ENCODE measurements at regions not wholly inside any gene's neighbourhood (a gene's known extent, or its start where the extent isn't known, plus 50 kb on each side); places are given as distances from the start of the nearest gene placed in this dataset.

DNA sequence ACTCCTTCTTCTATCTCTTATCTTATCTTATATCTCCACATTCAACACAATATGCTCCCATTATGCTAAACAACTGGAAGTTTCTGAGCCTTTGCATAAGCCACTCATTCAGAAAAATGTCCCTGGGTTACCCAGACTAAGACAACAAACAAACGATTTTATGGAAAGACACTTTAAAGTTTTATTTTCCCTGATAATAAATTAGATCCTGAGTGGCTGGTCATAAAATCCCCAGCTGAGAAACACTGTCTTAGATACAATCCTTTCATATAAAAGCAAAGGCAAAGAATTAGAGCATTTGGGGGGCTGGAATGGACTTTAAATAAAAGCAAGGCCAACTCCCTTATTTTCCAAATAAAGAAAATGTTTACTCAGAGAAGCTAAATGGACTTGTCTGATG is 322.3 kb downstream of the GBE1 start:
- DNase-seq (ENCODE audit: low read depth) = no peak

DNA sequence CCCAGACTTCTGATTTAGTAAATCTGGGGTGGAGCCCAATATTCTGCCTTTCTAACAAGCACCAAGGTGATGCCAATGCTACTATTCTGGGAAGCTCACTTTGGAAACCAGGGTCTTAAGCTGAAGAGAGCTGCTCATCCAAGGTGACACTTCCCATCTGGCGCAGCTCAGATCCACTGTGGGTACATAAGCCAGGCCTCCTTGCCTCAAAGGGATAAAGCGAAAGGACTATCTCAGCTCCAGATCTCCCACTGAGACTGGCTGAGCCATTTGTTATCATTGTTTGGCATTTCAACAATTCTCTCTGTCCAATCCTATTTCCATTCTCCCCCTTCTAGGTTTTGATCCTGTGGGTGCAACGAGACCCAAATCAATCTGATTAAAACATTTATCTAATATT is 323.8 kb downstream of the GBE1 start:
- no peak for DNase-seq (ENCODE audit: low read depth)

- no peak for DNase-seq (ENCODE audit: low read depth)
Measured at GRCh38 chr3:81436182-81436581, 325.3 kb downstream of the GBE1 start.

DNA sequence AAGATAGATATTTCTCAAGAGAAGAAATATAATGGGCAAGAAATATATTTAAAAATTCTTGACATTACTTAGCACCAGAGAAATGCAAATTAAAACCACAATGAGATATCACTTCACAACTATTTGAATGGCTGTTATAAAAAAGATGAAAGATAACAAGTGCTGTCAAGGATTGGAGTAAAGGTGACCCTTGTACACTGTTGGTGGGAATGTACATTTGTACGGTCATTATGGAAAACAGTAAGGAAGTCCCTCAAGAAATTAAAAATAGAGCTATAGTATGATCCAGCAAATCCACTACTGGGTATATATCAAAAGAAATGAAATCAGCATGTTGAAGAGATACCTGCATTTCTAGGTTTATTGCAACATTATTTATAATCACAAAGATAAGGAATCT is 326.4 kb downstream of the GBE1 start:
- DNase-seq (ENCODE audit: low read depth) = peak; percentile 26

DNA sequence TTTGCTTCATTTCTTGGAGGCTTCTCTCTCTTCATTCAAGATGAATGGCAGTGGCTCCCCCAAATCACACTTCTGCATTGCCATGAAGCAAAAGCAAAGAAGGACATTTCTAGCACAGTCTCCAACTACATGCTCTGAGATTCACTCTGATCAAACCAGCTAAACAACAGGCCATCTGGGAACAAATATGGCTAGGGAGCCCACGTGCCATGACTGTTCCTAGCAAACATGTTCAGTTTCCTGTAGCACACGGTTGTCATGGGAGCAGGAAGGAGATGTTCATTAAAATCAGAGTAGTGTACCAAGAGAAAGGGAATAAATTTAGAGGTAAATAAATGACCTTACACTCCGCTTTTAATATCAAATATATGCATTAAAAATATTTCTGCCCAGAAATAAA is 327.3 kb downstream of the GBE1 start:
- no peak for DNase-seq (ENCODE audit: low read depth)

- DNase-seq (ENCODE audit: low read depth) = no peak
Measured at GRCh38 chr3:81433675-81434074, 327.8 kb downstream of the GBE1 start.

DNA sequence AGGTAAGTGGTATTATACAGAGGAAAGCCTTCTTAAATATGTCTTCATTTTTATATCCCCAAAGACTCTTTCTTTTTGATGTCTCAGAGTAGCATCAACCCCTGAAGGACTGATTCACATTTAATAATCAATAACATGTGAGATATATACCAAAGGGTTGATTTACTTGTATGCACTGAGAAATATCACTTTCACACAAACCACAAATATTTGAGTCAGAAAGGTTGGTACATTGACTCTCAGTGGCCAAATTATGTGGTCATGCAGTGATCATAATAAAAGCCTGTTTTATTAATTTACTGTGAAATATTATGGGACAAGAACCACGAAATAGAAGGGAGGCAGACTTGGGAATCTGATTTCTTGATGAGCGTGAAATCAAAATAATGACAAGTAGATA is 329.0 kb downstream of the GBE1 start:
- DNase-seq (ENCODE audit: low read depth) = no peak

GRCh38 chr3:81426826-81427577 is 334.4 kb downstream of the GBE1 start:
- DNase-seq (ENCODE audit: low read depth) = no peak

- DNase-seq (ENCODE audit: low read depth) = peak; percentile 72
Measured at GRCh38 chr3:81425198-81425868, 336.1 kb downstream of the GBE1 start.

DNA sequence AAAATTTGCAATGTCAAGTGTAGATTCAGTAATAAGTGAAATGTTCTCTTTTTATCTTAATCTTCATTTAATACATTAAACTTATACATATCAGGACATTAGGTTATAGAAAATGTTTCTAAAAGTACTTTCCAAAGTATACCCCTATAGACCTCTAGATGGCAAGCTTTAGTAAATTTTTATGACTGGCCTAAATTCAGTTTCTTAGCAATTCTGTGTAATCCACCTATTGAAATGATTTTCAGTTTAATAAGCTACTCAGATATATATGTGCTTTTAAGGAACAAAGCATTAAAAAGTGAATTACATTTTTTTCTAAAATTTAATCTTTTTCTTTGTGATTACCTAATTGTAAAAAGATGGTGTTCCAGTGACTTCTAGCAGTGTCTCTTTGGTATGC is 342.2 kb downstream of the GBE1 start:
- peak; percentile 24 for DNase-seq (ENCODE audit: low read depth)

DNA sequence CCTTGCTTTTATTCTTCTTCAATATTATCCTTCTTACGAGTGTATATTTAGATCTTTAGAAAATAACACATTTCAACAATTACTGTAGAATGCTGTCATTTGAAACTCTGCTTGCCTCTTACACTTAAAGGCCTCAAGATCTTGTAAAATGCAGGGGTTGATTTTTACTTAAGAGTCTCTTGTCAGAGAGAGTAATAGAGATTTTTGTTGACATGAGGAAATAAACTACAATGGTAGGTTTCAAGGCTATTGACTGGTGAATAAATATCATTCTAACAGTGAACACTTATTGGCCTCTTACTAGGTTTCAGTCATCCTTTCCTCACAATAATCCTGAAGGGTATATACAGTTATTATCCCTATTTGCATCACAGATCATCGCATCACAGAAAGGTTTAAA is 344.6 kb downstream of the GBE1 start:
- DNase-seq (ENCODE audit: low read depth) = no peak

DNA sequence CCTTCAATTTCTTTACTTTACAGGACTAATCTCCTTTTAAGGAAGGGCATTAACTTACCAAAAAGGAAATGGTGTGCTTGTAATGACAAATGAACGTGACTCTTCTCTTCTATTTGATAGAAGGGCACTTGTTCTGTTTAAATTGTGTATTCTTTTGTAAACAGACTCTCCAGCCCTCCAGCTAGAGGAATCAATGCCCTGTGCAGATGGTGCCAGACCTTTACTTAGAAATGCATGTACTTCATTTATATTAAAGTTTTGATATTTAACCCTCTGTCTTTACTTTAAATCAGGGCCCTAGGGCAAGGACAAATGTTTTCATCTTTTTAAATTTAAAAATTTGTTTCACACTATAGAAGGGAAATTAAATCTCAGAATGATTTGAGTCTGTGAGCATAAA is 355.1 kb downstream of the GBE1 start:
- no peak for DNase-seq (ENCODE audit: low read depth)

GRCh38 chr3:81395739-81396513 is 365.5 kb downstream of the GBE1 start:
- no peak for DNase-seq (ENCODE audit: low read depth)

DNA sequence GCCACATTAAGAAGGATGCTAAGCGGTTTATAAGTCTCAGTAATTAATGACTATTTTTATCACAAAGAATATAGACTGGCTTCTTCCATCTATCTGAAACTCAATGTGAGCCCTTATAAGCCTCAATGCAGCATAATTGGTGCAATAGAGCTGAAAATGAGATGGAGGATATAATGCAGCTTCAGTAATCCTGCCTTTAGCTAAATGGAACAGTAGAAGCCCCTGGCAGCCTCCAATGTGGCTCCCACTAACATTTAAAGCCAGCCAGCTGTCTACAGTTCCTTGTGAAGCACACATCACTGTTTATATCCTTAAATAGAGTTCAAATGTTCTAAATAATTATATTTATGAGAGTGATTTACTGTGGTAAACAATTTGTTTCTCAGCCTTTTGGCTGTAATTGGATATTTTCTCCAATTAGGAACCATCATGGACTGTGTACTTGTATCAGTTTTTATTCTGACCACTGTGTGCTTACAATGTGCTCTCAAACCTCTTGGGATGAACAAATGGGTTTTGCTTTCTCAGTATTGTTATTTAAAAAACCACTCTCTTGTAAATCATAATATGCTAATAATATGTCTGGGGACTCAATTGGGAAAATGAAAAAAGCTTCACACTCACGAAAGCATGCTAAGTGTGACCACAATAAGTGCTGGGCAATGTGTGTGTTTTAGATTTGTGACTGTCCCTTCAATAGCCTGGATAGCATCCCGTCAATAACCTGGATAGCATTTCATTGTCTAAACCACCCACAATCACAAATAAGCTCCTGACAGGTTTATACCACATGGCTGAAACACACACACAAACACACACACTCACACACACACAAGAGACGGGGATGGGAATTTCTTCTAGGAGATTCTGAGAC is 366.6 kb downstream of the GBE1 start:
- no peak for DNase-seq (ENCODE audit: low read depth)

GRCh38 chr3:81393251-81393650 is 368.2 kb downstream of the GBE1 start:
- peak; percentile 2 for DNase-seq (ENCODE audit: low read depth)

DNA sequence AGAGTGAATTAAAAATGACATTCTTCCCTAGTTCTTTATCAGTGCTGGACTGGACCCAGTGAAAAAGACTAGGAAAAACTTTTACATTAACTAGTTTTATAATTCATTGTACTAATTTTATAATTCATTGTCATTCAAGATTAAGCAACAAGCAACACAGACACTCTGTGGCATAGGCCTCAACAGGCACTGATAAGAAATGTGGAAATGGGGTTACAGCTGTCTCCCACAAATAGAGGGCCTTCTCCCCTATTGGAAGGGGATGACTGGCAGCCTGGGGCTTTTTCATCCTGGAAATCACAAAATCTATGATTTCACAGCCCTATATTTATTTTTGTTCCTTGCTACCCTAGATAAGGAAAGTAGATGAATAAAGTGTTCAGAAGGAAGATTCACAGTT is 370.6 kb downstream of the GBE1 start:
- no peak for DNase-seq (ENCODE audit: low read depth)

DNA sequence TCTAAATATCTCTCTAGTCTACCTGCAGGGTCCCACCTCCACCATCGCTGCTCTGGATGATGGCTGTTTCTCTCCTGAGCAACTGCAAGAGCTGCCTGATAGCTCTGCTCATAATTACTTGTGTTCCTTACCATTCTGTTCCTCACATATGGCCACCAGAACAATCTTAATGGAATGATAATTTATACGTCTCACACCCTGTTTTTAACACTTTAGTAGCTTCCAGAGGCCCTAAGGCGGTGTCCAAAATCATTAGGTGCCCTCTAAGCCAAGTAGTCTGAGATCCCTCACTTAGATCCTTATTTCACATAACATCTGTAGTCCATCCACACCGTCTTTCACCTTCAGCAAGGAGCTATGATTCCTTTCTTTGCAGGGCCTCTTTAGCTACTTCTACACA is 373.3 kb downstream of the GBE1 start:
- no peak for DNase-seq (ENCODE audit: low read depth)

- DNase-seq (ENCODE audit: low read depth) = no peak
Measured at GRCh38 chr3:81382470-81382869, 379.0 kb downstream of the GBE1 start.

- DNase-seq (ENCODE audit: low read depth) = no peak
Measured at GRCh38 chr3:81380234-81380633, 381.2 kb downstream of the GBE1 start.

DNA sequence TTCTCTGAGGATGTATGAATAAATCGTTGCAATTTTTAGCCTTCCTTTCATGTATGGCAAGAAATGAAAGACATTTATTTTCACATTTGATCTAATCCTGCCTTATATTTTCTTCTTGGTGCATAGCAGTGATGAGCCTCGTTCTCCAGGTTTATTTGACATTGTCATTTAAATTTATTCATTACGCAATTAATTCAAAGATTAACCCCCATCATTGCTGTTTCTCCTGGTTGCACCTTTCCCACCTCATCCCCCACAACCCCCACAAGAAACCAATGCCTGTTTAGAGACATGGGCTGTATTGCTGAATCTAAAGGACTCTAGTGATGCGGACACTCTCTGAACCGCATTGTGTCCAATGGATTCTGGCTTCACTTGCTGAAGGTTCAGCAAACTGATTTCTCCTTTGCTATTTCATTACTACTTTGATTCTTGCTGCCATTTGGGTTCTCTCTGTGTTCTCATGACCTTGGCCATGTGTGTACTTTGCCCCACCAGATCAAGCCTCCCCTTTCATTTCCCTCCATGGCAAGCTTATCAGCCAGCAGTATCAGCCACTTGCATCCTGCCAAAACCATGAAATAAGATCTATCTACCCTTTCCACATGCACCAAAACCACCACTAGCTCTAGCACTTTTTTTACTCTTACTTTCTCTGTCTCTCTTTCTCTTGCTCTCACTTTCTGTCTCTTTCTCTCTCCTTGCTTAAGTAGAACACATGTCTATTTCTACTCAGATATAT is 382.7 kb downstream of the GBE1 start:
- DNase-seq (ENCODE audit: low read depth) = no peak

- peak; percentile 5 for DNase-seq (ENCODE audit: low read depth)
Measured at GRCh38 chr3:81375921-81376320, 385.5 kb downstream of the GBE1 start.

All from iris pigment epithelial cell (primary cell).